AML-193 (cell line): ENCODE measurements at regions not wholly inside any gene's neighbourhood (a gene's known extent, or its start where the extent isn't known, plus 50 kb on each side); places are given as distances from the start of the nearest gene placed in this dataset.

Experiments
- DNase-seq, 2 experiments: peaks; one replicate each; lab custom pipeline; 2025; lab: John Stamatoyannopoulos, UW

DNA sequence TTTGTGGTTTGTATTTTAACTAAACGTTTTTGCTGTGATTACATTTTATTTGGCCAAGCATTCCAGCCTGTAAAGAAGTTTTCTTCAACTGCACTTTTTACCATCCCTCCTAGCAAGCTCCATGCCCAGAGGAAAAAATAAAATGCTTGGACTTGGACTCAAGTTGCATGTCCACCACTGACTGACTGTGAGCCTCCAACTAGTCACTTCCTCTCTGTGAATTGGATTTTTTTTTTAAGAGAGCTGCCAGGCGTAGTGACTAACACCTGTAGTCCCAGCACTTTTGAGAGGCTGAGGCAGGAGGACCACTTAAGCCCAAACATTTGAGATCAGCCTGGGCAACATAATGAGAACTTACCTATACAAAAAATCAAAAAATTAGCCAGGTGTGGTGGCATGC, 1185.2 kb upstream of the PIK3C3 start:
- DNase-seq, result no peak

DNA sequence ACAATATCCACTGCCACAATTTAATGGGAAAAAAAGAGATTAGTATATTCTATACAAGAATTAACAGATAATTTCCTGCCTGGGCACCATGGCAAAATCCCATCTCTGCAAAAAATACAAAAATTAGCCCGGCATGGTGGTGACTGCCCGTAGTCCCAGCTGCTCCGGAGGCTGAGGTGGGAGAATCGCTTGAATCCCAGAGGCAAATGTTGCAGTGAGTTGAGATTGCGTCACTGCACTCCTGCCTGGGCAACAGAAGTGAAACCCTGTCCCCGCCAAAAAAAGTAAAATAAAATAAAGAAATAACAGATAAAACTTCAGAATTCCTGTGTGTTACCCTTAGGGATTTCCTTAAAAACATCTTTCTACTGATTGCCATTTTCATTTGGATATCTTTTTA, 1194.8 kb upstream of the PIK3C3 start:
- DNase-seq, result no peak

DNA sequence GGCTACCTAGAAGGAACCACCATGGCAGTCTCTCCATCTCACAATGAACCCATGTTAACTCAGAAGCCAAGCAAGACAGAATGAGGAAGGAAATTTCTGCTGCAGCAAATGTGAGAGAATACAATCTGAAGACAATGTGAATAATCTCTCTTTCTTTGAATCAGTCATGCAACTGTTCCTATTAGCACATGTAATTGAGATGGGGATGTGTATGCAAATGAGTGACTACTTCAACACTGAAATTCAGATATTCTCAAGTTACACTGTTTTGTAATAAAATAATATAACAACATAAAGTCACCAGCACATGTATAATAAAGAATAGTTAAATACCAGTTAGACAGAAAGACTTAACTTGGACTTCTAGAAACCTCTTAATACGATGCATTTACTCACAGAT, 1200.6 kb upstream of the PIK3C3 start:
- no peak for DNase-seq

DNA sequence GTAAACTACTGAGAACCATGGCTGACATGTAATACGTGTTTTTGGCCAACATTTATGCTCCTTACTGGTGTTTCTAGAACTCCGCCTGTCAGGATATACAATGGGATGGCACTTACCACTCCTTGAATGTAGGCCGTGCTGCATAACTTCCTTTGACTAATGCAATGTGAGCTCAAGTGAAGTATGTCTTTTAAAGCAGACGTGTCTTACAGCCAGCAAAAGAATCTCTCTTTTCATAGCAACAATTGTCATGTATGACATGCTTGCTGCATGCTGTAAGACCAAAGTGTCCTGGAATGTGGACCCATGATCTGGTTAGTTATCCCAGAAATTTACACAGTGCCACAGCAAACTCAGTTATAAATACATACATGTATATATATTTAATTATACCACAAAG, 1202.7 kb upstream of the PIK3C3 start:
- no peak for DNase-seq

DNA sequence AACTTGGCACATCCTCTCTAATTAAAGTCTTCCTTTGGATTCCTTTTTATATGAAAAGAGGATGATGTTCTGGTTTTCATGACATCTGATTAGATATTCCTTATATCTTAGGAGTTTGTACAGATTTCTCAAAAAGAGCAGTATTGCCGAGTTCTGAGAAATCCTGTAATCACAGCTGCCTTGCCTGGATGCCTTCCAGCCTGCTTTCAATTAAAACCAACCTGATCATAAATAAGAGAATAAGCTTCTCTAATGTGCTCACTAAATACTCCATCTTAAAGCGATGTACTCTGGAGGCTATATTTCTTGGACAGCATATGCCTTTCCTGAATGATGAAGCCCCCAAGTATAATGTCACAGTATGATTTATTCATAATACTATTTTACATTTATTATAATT, 1203.8 kb upstream of the PIK3C3 start:
- no peak for DNase-seq

DNA sequence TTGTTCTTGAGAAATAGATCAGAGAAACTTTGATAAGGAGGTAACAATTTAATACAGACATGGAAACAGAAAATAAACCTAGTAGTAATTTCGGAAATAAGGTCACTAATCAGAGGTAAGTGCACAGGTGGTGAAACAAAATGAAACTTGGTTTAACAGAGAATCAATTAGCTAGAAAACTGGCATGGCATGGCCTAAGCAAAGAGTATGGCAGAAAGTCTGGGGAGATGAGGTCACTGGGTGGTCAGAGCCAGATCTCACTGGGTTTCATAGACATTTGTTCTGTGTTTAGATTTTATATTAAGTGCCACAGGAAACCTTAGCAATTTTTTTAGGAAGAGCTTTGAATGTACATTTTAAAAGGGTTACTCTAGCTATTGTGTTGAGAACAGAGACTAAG, 1216.0 kb upstream of the PIK3C3 start:
- no peak for DNase-seq

DNA sequence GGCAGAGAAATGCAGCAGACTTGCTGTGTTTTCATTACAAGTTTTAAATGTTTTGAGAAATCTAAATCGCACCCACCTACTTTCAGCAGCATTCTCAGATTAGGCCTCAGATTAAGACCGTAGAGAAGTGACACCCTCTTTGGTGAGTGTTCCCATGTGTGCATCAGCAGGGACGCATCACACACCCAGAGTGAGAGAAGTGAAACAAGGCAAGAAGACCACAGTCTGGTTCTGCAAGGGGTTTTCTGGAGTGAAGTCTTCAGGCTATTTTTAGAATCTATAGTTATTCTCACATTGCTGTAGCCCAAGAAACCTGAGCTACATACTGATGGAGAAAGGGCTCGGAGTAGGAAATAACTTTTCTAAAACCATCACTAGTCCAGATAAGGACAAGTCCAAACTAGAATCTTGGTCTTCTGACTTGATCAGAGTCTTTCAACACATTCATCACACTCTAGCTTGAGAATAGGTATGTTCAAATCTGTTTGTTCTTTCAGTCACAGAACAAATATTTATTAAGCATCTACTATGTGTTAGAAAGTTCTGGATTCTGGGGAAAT, 1216.6 kb upstream of the PIK3C3 start:
- no peak for DNase-seq

DNA sequence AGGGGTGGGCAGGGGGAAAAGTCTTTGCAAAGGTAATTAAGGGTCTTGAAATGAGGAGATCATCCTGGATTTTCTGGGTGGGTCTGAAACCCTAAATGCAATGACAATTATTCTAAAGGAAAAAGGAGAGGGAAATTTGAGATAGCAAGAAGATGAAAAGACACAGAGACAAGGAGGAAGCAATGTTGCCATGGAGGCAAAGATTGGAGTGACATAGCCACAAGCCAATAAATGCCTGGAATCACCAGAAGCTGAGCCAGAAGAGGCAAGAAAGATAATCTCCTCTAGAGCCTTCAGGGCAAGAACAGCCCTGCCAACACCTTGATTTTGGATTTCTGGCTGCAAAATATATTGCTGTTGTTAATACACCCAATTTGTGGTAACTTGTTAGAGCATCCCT, 1246.3 kb upstream of the PIK3C3 start:
- no peak for DNase-seq

DNA sequence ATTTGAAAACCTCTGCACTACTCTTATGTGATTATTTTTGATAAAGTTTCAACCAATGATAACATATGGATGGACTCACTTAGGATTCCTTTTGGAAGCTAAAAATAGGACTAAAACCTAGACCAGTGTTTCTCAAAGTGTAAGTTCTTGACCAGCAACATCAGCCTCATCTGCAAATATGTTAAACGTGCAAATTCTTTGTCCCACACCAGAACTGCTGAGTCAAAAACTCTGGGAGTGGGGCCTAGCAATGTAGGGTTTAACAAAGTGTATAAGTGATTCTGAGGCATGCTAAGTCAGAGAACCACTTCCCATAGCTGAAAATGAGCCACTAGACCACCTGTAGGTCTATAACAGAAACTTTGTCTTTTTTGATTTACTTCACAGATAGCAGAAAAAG, 1247.2 kb upstream of the PIK3C3 start:
- no peak for DNase-seq

DNA sequence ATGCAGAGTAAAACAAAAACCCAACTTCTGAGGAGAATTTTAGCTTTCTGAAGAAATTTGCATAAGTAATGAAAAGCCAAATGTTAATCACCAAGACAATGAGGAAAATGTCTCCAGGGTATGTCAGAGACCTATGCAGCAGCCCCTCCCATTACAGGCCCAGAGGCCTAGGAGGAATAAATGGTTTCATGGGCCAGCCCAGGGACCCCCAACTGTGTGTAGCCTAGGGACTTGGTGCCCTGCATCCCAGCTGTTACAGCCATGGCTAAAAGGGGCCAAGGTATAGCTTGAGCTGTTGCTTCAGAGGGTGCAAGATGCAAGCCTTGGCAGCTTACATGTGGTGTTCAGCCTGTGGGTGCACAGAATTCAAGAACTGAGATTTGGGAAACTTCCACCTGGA, 1256.9 kb upstream of the PIK3C3 start:
- DNase-seq, result no peak

DNA sequence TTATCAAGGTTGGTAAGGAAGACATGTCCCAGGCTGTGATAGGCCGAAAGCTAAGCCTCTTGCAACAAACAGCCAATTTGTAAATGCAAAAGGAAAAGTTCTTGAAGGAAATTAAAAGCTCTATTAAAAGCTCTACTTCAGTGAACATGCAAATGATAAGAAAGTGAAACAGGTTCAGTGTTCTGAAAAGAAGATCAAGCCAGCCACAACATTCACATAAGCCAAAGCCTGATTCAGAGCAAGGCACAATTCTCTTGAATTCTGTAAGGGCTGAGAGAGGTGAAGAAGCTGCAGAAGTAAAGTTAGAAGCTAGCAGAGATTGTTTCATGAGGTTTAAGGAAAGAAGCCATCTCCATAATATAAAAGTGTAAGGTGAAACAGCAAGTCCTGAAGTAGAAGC, 1259.5 kb upstream of the PIK3C3 start:
- no peak for DNase-seq

DNA sequence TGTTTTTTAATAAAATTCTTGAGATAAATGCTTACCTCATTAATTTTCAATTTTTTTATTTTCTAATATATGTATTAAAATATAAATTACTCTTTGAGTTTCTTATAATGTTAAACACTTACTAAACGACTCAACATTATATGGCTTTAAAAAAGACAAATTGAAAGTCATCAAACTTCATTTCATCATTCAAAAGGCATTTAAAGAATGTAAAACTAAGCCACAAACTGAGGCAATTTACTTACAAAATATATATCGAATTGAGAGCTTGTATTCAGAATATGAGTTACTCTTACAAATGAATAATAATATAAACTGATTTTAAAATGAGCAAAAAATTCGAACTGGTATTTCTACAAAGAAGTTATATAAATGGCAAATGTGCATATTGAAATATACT, 1262.2 kb upstream of the PIK3C3 start:
- DNase-seq, result no peak

DNA sequence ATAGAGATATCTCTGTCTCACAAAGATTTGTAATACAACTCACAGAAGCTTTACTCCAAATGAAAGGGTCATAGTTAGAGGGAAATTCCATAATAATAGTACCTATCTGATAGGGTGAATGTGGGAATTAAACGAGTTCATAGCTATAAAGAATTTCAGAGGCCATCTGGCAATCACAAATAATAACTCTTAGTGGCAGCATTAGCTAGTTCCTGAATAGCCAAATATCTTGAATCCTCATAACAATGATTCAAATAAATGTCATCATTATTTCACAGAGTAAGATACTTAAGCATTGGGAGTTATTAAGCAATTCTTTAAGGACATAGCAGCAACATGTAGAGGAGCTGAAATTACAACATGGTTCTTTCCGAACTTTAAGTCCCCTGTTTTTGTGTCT, 1265.0 kb upstream of the PIK3C3 start:
- DNase-seq, result no peak

DNA sequence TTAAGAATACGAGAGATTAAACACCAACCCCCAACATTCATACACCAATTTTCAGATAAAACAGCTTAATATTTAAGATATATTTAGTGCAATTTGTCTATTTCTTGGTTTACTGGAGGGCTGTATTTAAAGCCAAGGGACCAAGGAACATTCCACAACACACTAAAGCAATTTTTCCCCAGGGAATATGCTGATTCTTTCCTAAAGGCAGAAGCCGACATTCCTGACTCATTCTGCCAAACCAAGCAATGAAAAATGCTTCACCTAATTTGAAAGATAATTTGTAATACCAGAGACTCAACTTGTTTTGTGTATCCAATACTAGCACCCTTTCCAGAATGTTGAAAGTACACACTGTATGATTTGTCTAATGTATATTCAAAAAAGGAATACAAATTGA, 1267.6 kb upstream of the PIK3C3 start:
- DNase-seq, result no peak

DNA sequence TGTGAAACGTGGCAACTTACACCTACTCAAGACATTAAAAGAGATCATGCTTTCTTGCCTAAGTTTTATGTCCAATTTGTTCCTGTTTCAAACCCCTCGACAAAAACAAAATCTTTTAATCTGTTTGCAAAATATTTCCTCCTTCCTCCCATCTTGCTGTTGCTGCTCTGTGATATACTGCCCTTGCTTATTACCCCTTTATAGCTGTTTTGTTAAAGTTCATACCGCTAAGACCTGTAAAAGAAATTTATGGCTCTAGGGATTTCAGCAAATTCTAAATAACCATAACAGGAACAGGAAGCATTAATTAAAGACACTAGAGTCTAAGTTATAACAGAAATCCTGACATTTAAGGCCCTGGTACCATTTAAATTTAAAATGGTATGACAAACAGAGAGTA, 1268.2 kb upstream of the PIK3C3 start:
- no peak for DNase-seq

DNA sequence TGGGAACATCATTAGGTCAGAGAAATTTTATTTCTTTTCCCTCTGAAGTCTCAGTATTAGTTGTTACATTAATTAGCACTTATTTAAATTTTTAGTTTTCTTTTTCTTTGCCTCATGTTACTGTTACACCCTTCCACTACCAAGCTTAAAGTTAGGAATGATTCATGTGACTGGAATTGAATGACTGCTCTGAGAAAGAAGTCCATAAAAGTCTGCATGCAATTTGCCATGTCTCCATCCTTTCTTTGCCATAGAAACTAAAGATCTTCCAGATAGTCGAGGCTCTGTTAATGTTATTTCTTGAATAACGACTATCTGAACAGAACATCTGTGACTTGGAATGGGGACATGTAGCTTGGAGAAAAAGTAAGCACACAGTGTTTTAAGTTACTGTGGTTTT, 1269.8 kb upstream of the PIK3C3 start:
- DNase-seq, result no peak

DNA sequence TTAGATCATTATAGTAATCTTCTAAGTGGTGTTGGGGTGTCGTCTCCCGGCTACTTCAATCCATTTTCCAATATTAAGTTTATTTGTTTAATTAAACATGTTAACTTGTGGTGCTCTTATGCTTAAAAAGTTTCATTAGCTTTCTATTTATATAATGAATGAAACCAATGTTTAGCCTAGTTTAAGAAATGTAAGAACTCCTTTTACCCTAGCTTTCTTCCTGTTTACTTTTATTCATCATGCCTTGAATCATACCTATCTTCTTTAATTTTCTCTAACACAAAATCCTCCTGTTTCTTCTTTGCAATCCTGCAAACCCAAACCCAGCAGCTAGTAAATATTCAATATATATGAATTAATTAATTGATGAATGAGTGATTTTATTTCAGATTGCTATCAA, 1276.7 kb upstream of the PIK3C3 start:
- DNase-seq, result no peak

DNA sequence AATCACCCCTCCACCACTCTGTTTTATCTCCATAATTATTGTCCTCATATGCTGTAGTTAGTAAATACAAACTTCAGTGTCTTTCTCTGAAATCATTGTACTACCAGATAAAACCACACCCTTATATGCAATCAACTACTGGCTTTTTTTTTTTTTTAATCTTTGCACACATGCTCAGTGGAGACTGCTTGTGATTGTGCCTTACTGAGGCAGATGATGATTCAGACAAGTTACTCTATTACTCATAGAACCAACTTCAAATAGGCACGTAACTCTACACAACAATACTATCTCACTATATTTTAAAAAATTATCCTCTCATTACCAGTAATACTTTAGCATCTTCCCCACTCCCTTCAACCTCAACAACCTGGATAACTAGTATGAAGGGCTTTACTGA, 1278.4 kb upstream of the PIK3C3 start:
- DNase-seq, result no peak

DNA sequence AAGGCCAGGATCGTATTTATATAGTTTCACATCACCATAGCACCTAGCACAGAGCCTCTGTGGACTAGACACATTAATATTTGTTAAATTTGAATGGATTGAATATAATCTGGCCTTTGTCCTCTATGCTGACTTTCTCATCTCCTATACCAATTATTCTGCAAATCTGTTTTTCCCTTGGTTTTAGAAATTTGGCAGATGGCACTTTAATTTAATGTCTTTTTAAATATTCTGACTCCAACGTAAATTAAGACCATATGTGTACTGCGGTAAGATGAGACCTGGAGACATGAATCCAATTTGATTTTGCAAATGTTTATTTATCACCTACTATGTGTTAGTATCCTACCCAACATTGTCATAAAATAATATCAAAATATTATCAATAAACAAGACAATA, 1281.9 kb upstream of the PIK3C3 start:
- no peak for DNase-seq

DNA sequence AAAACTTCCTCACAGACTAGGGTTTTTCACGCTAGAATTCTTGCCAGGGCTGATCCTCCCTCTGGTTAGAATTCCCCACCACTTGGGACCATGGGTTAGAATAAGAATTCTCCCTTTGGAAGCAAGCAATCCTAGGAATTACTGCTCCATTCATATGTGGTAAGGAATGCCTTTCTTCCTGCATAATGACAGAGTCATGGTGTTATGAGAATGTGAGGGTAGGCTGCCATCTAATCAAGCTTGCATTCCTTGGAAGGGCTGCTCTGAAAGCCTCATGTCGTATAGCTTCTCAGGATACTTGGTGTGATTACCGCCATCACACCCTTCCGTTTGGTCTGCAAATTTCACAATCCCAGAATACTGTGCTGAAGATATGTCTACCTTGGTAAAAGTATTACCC, 1282.4 kb upstream of the PIK3C3 start:
- DNase-seq, result no peak

DNA sequence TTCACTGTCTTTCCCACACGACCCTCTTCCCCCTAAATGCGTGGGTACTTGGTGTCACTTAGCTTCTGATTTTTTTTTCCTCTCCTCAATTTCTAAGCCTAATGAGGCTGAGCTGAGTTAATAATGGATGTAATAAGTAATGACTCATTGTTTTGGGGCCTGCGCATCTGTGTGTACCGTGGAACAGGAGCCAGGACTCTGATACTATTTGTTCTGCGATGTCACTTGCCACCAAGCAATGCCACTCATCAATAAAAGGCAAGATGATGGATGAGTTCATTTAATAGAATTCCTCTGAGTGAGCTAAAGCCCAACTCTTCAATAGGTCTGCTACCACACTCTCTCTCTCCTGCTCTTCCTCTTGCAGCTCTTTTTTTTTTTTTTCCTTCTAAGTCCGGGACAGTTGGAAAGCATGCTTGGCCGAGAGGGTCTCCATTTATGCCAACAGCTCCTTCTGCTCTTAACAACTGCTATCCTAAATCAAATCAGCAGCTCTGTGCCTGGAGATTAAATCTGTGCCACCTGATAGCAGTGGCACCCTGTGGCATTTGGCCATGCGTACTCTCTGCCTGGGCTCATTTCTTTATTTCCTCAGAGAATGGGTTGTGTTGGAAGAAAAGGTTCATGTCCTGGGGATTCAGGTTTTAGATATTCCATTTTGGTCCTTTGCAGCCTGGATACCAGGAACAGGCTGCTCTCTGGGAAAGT, 1284.2 kb upstream of the PIK3C3 start:
- no peak for DNase-seq

DNA sequence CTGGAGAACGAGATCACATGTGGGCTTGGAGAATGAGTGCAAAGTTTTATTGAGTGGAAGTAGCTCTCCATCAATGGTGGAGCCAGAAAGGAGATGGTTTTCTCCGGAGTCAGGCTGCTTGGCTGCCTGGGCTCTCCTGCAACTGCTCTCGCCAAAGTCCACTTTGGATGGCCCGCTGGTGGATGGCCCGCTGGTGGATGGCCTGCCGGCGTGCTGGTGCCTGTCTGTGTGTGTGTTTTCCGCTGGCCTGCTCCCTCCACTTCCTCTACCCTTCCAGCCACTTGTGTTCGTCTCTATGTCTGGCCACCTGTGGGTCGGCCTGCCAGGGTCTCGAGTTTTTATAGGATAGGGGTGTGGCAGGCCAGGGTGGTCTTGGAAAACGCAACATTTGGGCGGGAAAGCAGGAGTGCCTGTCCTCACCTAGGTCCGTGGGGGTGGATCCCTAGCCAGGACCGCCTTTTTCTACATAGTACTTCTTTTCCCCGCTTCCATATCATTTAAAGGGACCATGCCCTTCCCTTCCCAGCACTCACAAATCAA, 1292.1 kb upstream of the PIK3C3 start:
- DNase-seq, result no peak

DNA sequence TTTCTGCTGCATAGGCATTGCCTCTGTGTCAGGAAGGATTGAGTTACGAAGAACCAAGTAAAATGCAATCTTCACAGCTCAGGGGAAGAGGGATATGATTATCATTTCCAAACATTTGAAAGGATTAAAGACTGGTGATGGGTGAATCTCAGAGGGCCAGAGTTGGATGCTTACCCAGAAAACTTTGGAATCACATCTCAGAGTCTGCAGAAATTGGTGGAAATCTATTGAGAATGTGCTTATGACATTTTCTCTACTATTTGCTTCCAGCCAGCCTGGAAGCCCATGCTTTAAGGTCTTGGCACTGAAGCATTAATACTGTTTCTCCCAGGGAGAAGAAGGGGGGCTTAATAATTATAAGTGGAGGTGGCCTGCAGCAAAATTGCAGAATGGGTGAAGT, 1301.4 kb upstream of the PIK3C3 start:
- DNase-seq, result no peak

DNA sequence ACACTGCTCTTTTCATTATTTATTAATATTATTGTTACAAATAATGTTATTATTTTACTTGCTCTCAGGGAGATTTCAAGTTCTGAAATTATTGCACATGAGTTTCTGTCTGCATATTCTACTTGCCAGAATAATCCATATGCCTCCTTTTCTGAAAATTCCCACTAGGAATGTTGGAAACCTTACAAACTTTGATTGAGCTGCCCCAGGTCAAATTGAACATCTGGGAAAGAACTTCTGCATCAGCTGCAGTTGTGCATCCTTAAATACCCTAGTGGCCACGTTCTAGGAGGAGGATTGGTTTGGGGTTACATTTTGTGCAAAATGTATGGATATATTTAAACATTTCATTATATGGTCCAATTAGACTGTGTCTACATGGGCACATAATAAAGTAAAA, 1302.7 kb upstream of the PIK3C3 start:
- no peak for DNase-seq
